Muscle layer of duodenum (tissue), 2 donors: ENCODE measurements at regions not wholly inside any gene's neighbourhood (a gene's known extent, or its start where the extent isn't known, plus 50 kb on each side); places are given as distances from the start of the nearest gene placed in this dataset.

Experiments
- H3K27ac ChIP-seq: one replicate; pipeline ENCODE4 v1.7.0; 2013; ENCODE audit warnings: mild to moderate bottlenecking, low read length
- H3K27me3 ChIP-seq: one replicate; pipeline ENCODE4 v1.7.0; 2013; ENCODE audit warnings: low read depth, mild to moderate bottlenecking, control low read depth, low read length
- H3K36me3 ChIP-seq, 2 donors: one replicate each; pipeline ENCODE4 v1.7.0; 2013; ENCODE audit warnings: low read length in 2 of 2, control low read depth in 1 of 2, mild to moderate bottlenecking in 1 of 2; ENCODE audit not compliant: insufficient read depth in 2 of 2, control insufficient read depth in 1 of 2
- H3K4me1 ChIP-seq, 2 donors: one replicate each; pipeline ENCODE4 v1.7.0; 2013; ENCODE audit warnings: low read length in 2 of 2, mild to moderate bottlenecking in 2 of 2, control low read depth in 1 of 2, moderate library complexity in 1 of 2; ENCODE audit not compliant: insufficient read depth in 2 of 2, control insufficient read depth in 1 of 2
- H3K4me3 ChIP-seq, 2 donors: one replicate each; pipeline ENCODE4 v1.7.0; 2013; ENCODE audit warnings: low read length in 2 of 2, low read depth in 1 of 2, mild to moderate bottlenecking in 1 of 2
- H3K9me3 ChIP-seq, 2 donors: one replicate each; pipeline ENCODE4 v1.7.0; 2013; ENCODE audit warnings: low read length in 2 of 2, control low read depth in 1 of 2, mild to moderate bottlenecking in 1 of 2; ENCODE audit not compliant: control insufficient read depth in 1 of 2
- donor health status: healthy.

- H3K36me3 ChIP-seq: no peaks in the 10 kb centered on the region
- no peaks in the 10 kb centered on the region for H3K27me3 ChIP-seq
- no peak overlapping the region for H3K27ac ChIP-seq
- H3K9me3 ChIP-seq: no peaks in the 10 kb centered on the region
- no peaks in the 10 kb centered on the region for H3K4me1 ChIP-seq
- H3K4me3 ChIP-seq: no peak overlapping the region
These were observed 366.2 kb downstream of the FBXW7 start for GRCh38 chr4:152169683-152170082.

- H3K4me1 ChIP-seq: no peaks in the 10 kb centered on the region
- H3K9me3 ChIP-seq: no peaks in the 10 kb centered on the region
- no peak overlapping the region for H3K4me3 ChIP-seq
- no peak overlapping the region for H3K27ac ChIP-seq
- no peaks in the 10 kb centered on the region for H3K36me3 ChIP-seq
- no peaks in the 10 kb centered on the region for H3K27me3 ChIP-seq
These were observed 366.8 kb downstream of the FBXW7 start for GRCh38 chr4:152168987-152169616.

- no peaks in the 10 kb centered on the region for H3K36me3 ChIP-seq
- no peaks in the 10 kb centered on the region for H3K27me3 ChIP-seq
- H3K27ac ChIP-seq: no peak overlapping the region
- H3K9me3 ChIP-seq: no peaks in the 10 kb centered on the region
- H3K4me1 ChIP-seq: no peaks in the 10 kb centered on the region
- H3K4me3 ChIP-seq: no peak overlapping the region
These were observed 369.3 kb downstream of the FBXW7 start for GRCh38 chr4:152166567-152166966.

GRCh38 chr4:152165846-152166245 lies 370.0 kb downstream of the FBXW7 start:
- Histone ChIP-seq H3K4me3 (no peak overlapping the region), H3K27ac (no peak overlapping the region), H3K4me1 (no peaks in the 10 kb centered on the region), H3K9me3 (no peaks in the 10 kb centered on the region), H3K36me3 (no peaks in the 10 kb centered on the region), H3K27me3 (no peaks in the 10 kb centered on the region)

- H3K9me3 ChIP-seq: no peaks in the 10 kb centered on the region
- no peaks in the 10 kb centered on the region for H3K36me3 ChIP-seq
- H3K27me3 ChIP-seq: no peaks in the 10 kb centered on the region
- H3K4me1 ChIP-seq: no peaks in the 10 kb centered on the region
- no peak overlapping the region for H3K27ac ChIP-seq
- no peak overlapping the region for H3K4me3 ChIP-seq
These were observed 370.7 kb downstream of the FBXW7 start for GRCh38 chr4:152165146-152165545.

GRCh38 chr4:152164561-152164960 lies 371.3 kb downstream of the FBXW7 start:
- no peaks in the 10 kb centered on the region for H3K27me3 ChIP-seq
- no peaks in the 10 kb centered on the region for H3K9me3 ChIP-seq
- no peaks in the 10 kb centered on the region for H3K36me3 ChIP-seq
- no peaks in the 10 kb centered on the region for H3K4me1 ChIP-seq
- no peak overlapping the region for H3K27ac ChIP-seq
- no peak overlapping the region for H3K4me3 ChIP-seq

- Histone ChIP-seq H3K9me3 (no peaks in the 10 kb centered on the region), H3K4me1 (no peaks in the 10 kb centered on the region), H3K4me3 (no peak overlapping the region), H3K27me3 (no peaks in the 10 kb centered on the region), H3K36me3 (no peaks in the 10 kb centered on the region), H3K27ac (no peak overlapping the region)
These were observed 373.6 kb downstream of the FBXW7 start for GRCh38 chr4:152162331-152162697.

GRCh38 chr4:152161676-152162330 lies 374.1 kb downstream of the FBXW7 start:
- Histone ChIP-seq H3K9me3 (no peaks in the 10 kb centered on the region), H3K27ac (no peak overlapping the region), H3K27me3 (no peaks in the 10 kb centered on the region), H3K4me1 (no peaks in the 10 kb centered on the region), H3K36me3 (no peaks in the 10 kb centered on the region), H3K4me3 (no peak overlapping the region)

- Histone ChIP-seq H3K27me3 (no peaks in the 10 kb centered on the region), H3K4me1 (no peaks in the 10 kb centered on the region), H3K9me3 (no peaks in the 10 kb centered on the region), H3K4me3 (no peak overlapping the region), H3K27ac (no peak overlapping the region), H3K36me3 (no peaks in the 10 kb centered on the region)
These were observed 375.6 kb downstream of the FBXW7 start for GRCh38 chr4:152160225-152160800.

GRCh38 chr4:152159773-152160172 lies 376.1 kb downstream of the FBXW7 start:
- H3K9me3 ChIP-seq: no peaks in the 10 kb centered on the region
- no peak overlapping the region for H3K4me3 ChIP-seq
- H3K4me1 ChIP-seq: no peaks in the 10 kb centered on the region
- no peaks in the 10 kb centered on the region for H3K36me3 ChIP-seq
- H3K27me3 ChIP-seq: no peaks in the 10 kb centered on the region
- no peak overlapping the region for H3K27ac ChIP-seq

GRCh38 chr4:152158225-152158624 lies 377.7 kb downstream of the FBXW7 start:
- no peaks in the 10 kb centered on the region for H3K27me3 ChIP-seq
- H3K4me3 ChIP-seq: no peak overlapping the region
- no peaks in the 10 kb centered on the region for H3K36me3 ChIP-seq
- H3K9me3 ChIP-seq: no peaks in the 10 kb centered on the region
- H3K27ac ChIP-seq: no peak overlapping the region
- no peaks in the 10 kb centered on the region for H3K4me1 ChIP-seq

GRCh38 chr4:152157629-152158028 lies 378.3 kb downstream of the FBXW7 start:
- H3K9me3 ChIP-seq: no peaks in the 10 kb centered on the region
- H3K4me3 ChIP-seq: no peak overlapping the region
- H3K36me3 ChIP-seq: no peaks in the 10 kb centered on the region
- H3K4me1 ChIP-seq: no peaks in the 10 kb centered on the region
- H3K27ac ChIP-seq: no peak overlapping the region
- no peaks in the 10 kb centered on the region for H3K27me3 ChIP-seq
